ENCODE measurements at regions not wholly inside any gene's neighbourhood (a gene's known extent, or its start where the extent isn't known, plus 50 kb on each side); places are given as distances from the start of the nearest gene placed in this dataset.

DNA sequence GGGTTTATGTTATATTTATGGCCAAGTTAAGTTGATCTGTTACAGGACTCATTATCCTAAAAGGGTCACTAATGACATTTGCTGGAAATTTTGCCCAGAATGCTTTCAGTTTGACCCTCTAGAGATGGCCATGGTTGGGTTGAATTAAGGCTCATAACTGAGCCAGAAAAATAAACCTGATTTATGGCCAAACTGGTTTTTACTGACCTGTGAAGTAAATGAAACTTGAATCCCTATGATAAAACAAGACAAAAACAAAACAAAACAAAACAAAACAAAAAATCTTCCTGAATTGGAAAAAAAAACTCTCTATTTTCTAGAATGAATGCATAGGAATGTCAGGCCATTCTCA lies 72.5 kb upstream of the CLDN14 start:
- H3K27ac ChIP-seq (replicated peaks) = no peak overlapping the region
- H3K27me3 ChIP-seq (ENCODE audit: insufficient read depth, poor library complexity, severe bottlenecking) = no peaks in the 10 kb centered on the region
- no peak overlapping the region for H3K4me3 ChIP-seq (replicated peaks; ENCODE audit: insufficient read depth, low read length)
- TF ChIP-seq CTCF (IDR thresholded peaks at IDR 0.05; ENCODE audit: insufficient read depth, low read length) = no peak
- TF ChIP-seq SPI1 (IDR thresholded peaks at IDR 0.05; ENCODE audit: borderline replicate concordance, low read depth) = no peak
- no peak for DNase-seq (ENCODE audit: low read depth in 1 of 2, low spot score in 1 of 2)

GRCh38 chr21:36553406-36553805 lies 73.5 kb upstream of the CLDN14 start:
- no peak for DNase-seq (ENCODE audit: low read depth in 1 of 2, low spot score in 1 of 2)
- H3K27ac ChIP-seq (replicated peaks) = no peak overlapping the region
- no peaks in the 10 kb centered on the region for H3K27me3 ChIP-seq (ENCODE audit: insufficient read depth, poor library complexity, severe bottlenecking)
- no peak for TF ChIP-seq POLR2AphosphoS5 (IDR thresholded peaks at IDR 0.05; ENCODE audit: low read depth)
- TF ChIP-seq GABPA (IDR thresholded peaks at IDR 0.05; ENCODE audit: low read depth) = no peak
- no peak for TF ChIP-seq SPI1 (IDR thresholded peaks at IDR 0.05; ENCODE audit: borderline replicate concordance, low read depth)
- no peak for TF ChIP-seq REST (IDR thresholded peaks at IDR 0.05; ENCODE audit: insufficient replicate concordance, low read depth)
- no peak for TF ChIP-seq CTCF (IDR thresholded peaks at IDR 0.05; ENCODE audit: insufficient read depth, low read length)
- no peak overlapping the region for H3K4me3 ChIP-seq (replicated peaks; ENCODE audit: insufficient read depth, low read length)

GRCh38 chr21:36554411-36555157 lies 74.7 kb upstream of the CLDN14 start:
- DNase-seq (ENCODE audit: low read depth in 1 of 2, low spot score in 1 of 2) = no peak
- Histone ChIP-seq H3K27ac (replicated peaks) (no peak overlapping the region), H3K27me3 (ENCODE audit: insufficient read depth, poor library complexity, severe bottlenecking) (no peaks in the 10 kb centered on the region), H3K4me3 (replicated peaks; ENCODE audit: insufficient read depth, low read length) (no peak overlapping the region)
- no peak for TF ChIP-seq POLR2AphosphoS5 (IDR thresholded peaks at IDR 0.05; ENCODE audit: low read depth)
- no peak for TF ChIP-seq CTCF (IDR thresholded peaks at IDR 0.05; ENCODE audit: insufficient read depth, low read length)
- TF ChIP-seq SPI1 (IDR thresholded peaks at IDR 0.05; ENCODE audit: borderline replicate concordance, low read depth) = no peak
- TF ChIP-seq REST (IDR thresholded peaks at IDR 0.05; ENCODE audit: insufficient replicate concordance, low read depth) = no peak
- TF ChIP-seq GABPA (IDR thresholded peaks at IDR 0.05; ENCODE audit: low read depth) = no peak
